ENCODE measurements at regions not wholly inside any gene's neighbourhood (a gene's known extent, or its start where the extent isn't known, plus 50 kb on each side); places are given as distances from the start of the nearest gene placed in this dataset.

- DNase-seq = no peak
- no peaks in the 10 kb centered on the region for H3K36me3 ChIP-seq (ENCODE audit: control insufficient read depth, insufficient read depth, low read length)
- Mint-ChIP-seq H3K4me1 (no peaks in the 10 kb centered on the region), H3K9me3 (no peaks in the 10 kb centered on the region), H3K4me3 (no peak overlapping the region), H3K27me3 (peaks cover 4% of the 10 kb centered on the region), H3K27ac (no peak overlapping the region), H3K36me3 (no peaks in the 10 kb centered on the region)
- no peak overlapping the region for H3K4me3 ChIP-seq (ENCODE audit: low read depth, low read length)
- no peaks in the 10 kb centered on the region for H3K27me3 ChIP-seq (ENCODE audit: control insufficient read depth, insufficient read depth, low read length)
- H3K9me3 ChIP-seq (ENCODE audit: control insufficient read depth in 2 of 2, low read length in 2 of 2) = no peaks in the 10 kb centered on the region
- no peak overlapping the region for H3K27ac ChIP-seq (ENCODE audit: insufficient read depth, low read length, poor library complexity, severe bottlenecking)
- ATAC-seq (ENCODE audit: low read depth in 2 of 2) = no peak
- H3K4me1 ChIP-seq (ENCODE audit: control insufficient read depth, insufficient read depth, low read length, poor library complexity, severe bottlenecking) = peaks cover 6% of the 10 kb centered on the region
Measured at GRCh38 chr18:22844628-22845027, 88.5 kb upstream of the RBBP8 start.

DNA sequence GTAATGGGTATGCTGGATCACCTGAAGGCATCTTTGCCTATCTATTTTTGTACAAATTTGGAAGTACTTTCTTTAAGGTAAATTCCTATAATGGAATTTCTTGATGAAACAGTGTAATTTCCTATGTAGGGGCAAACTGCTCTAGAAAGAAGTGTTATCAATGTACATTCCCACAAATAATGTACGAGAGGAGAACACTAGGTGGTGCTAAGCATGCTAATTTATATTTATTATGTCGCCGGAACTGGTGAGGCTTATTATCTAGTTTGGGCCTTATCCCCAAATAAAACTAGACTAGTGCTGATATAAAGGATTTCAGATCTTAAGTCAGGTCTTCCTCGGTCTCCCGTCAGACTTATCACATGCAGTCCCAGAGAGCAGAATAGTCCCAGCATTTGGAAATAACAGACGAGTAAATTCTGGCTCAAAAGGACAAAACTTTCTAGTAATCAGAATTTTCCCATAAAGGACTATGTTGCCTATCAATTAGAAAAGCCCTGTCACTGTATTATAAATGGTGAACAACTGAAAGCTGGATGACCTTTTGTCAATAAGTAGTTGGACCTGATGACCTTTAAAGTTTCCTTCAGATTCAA is 86.9 kb upstream of the RBBP8 start:
- Histone ChIP-seq H3K36me3 (ENCODE audit: control insufficient read depth, insufficient read depth, low read length) (no peaks in the 10 kb centered on the region), H3K4me3 (ENCODE audit: low read depth, low read length) (no peak overlapping the region), H3K9me3 (ENCODE audit: control insufficient read depth in 2 of 2, low read length in 2 of 2) (no peaks in the 10 kb centered on the region), H3K27ac (ENCODE audit: insufficient read depth, low read length, poor library complexity, severe bottlenecking) (no peak overlapping the region), H3K27me3 (ENCODE audit: control insufficient read depth, insufficient read depth, low read length) (no peaks in the 10 kb centered on the region), H3K4me1 (ENCODE audit: control insufficient read depth, insufficient read depth, low read length, poor library complexity, severe bottlenecking) (no peaks in the 10 kb centered on the region)
- H3K4me1 Mint-ChIP-seq = no peaks in the 10 kb centered on the region
- no peak overlapping the region for H3K27ac Mint-ChIP-seq
- no peaks in the 10 kb centered on the region for H3K9me3 Mint-ChIP-seq
- DNase-seq = peak in 1 of 3 donors; percentile 19
- H3K27me3 Mint-ChIP-seq = peaks cover 8% of the 10 kb centered on the region
- no peaks in the 10 kb centered on the region for H3K36me3 Mint-ChIP-seq
- no peak for ATAC-seq (ENCODE audit: low read depth in 2 of 2)
- H3K4me3 Mint-ChIP-seq = no peak overlapping the region

DNA sequence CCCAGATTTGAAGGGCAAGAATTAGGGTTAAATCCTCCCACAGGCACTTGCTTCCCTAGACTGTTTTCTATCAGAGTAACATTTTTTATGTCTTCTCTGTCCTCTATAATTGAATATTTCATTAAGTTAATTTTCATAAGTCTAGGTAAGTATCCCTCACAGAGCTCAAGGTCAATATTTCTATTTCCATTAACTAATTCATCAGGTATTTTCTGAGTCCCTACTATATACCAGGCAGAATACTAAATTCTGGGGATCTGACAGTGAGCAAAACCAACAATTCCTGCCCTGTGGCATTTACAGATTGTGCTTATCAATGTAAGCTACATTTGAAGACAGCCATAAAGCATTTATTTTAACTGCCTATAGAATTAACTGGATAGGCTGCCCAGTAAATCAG is 86.4 kb upstream of the RBBP8 start:
- H3K9me3 Mint-ChIP-seq = no peaks in the 10 kb centered on the region
- ATAC-seq (ENCODE audit: low read depth in 2 of 2) (no peak), DNase-seq (no peak)
- H3K4me3 ChIP-seq (ENCODE audit: low read depth, low read length) = no peak overlapping the region
- H3K27ac ChIP-seq (ENCODE audit: insufficient read depth, low read length, poor library complexity, severe bottlenecking) = no peak overlapping the region
- no peaks in the 10 kb centered on the region for H3K27me3 ChIP-seq (ENCODE audit: control insufficient read depth, insufficient read depth, low read length)
- no peak overlapping the region for H3K27ac Mint-ChIP-seq
- H3K36me3 ChIP-seq (ENCODE audit: control insufficient read depth, insufficient read depth, low read length) = no peaks in the 10 kb centered on the region
- H3K27me3 Mint-ChIP-seq = peaks cover 8% of the 10 kb centered on the region
- no peaks in the 10 kb centered on the region for H3K9me3 ChIP-seq (ENCODE audit: control insufficient read depth in 2 of 2, low read length in 2 of 2)
- no peaks in the 10 kb centered on the region for H3K4me1 Mint-ChIP-seq
- H3K4me1 ChIP-seq (ENCODE audit: control insufficient read depth, insufficient read depth, low read length, poor library complexity, severe bottlenecking) = no peaks in the 10 kb centered on the region
- no peak overlapping the region for H3K4me3 Mint-ChIP-seq
- H3K36me3 Mint-ChIP-seq = no peaks in the 10 kb centered on the region

GRCh38 chr18:22847392-22847791 is 85.7 kb upstream of the RBBP8 start:
- H3K27ac Mint-ChIP-seq = no peak overlapping the region
- DNase-seq (no peak), ATAC-seq (ENCODE audit: low read depth in 2 of 2) (no peak)
- Histone ChIP-seq H3K4me3 (ENCODE audit: low read depth, low read length) (no peak overlapping the region), H3K36me3 (ENCODE audit: control insufficient read depth, insufficient read depth, low read length) (no peaks in the 10 kb centered on the region), H3K4me1 (ENCODE audit: control insufficient read depth, insufficient read depth, low read length, poor library complexity, severe bottlenecking) (no peaks in the 10 kb centered on the region), H3K27me3 (ENCODE audit: control insufficient read depth, insufficient read depth, low read length) (no peaks in the 10 kb centered on the region), H3K9me3 (ENCODE audit: control insufficient read depth in 2 of 2, low read length in 2 of 2) (no peaks in the 10 kb centered on the region), H3K27ac (ENCODE audit: insufficient read depth, low read length, poor library complexity, severe bottlenecking) (no peak overlapping the region)
- H3K4me3 Mint-ChIP-seq = no peak overlapping the region
- no peaks in the 10 kb centered on the region for H3K4me1 Mint-ChIP-seq
- no peaks in the 10 kb centered on the region for H3K36me3 Mint-ChIP-seq
- H3K9me3 Mint-ChIP-seq = no peaks in the 10 kb centered on the region
- H3K27me3 Mint-ChIP-seq = peaks cover 14% of the 10 kb centered on the region

DNA sequence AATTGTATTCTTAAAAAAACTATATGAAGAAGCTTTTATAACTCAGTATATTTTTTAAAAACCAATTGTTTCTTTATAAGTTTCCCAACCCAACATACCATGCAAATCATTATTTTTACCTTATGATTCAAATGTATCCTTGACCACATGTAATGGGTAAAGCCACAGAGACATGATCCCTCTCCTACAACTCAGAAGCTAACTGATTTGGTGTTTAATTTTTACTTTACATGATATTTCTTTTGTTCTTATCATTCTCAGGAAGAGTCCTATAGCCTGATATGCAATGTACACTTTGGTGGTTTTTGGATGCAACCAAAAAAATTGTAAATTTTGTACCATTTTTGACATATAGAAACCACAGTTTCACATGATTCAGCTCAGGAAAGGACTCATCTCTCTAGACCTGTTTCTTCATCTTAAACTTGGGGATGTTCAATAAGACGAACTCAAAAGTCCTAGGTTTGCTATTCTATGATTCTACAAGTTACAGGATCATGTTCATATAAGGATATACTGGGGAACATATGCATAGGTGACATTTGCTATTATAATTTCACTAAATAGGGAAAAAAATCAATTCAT is 85.2 kb upstream of the RBBP8 start:
- no peaks in the 10 kb centered on the region for H3K9me3 Mint-ChIP-seq
- no peaks in the 10 kb centered on the region for H3K9me3 ChIP-seq (ENCODE audit: control insufficient read depth in 2 of 2, low read length in 2 of 2)
- no peaks in the 10 kb centered on the region for H3K4me1 ChIP-seq (ENCODE audit: control insufficient read depth, insufficient read depth, low read length, poor library complexity, severe bottlenecking)
- no peak overlapping the region for H3K4me3 Mint-ChIP-seq
- ATAC-seq (ENCODE audit: low read depth in 2 of 2) = no peak
- H3K4me3 ChIP-seq (ENCODE audit: low read depth, low read length) = no peak overlapping the region
- H3K27ac Mint-ChIP-seq = no peak overlapping the region
- no peak for DNase-seq
- no peaks in the 10 kb centered on the region for H3K36me3 Mint-ChIP-seq
- H3K4me1 Mint-ChIP-seq = no peaks in the 10 kb centered on the region
- peaks cover 19% of the 10 kb centered on the region for H3K27me3 Mint-ChIP-seq
- H3K36me3 ChIP-seq (ENCODE audit: control insufficient read depth, insufficient read depth, low read length) = no peaks in the 10 kb centered on the region
- H3K27ac ChIP-seq (ENCODE audit: insufficient read depth, low read length, poor library complexity, severe bottlenecking) = no peak overlapping the region
- no peaks in the 10 kb centered on the region for H3K27me3 ChIP-seq (ENCODE audit: control insufficient read depth, insufficient read depth, low read length)

DNA sequence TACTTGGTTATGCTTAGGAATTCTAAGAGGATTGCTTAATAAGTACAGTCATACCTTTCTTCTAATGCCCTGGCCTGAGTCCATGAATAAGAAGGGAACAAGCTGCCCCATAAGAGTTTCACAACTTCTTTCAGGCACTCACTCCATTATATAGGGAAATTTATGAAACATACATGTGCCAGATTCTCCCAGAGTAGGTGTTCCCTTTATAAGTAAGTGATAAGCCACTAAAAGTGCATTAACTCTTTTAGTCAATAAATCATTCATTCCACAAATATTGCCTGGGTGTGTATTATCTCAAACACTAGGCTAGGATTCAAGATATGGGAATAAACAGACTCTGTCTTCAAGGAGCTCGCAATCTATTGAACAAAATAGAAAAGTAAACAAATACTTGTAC is 84.5 kb upstream of the RBBP8 start:
- no peak for ATAC-seq (ENCODE audit: low read depth in 2 of 2)
- no peaks in the 10 kb centered on the region for H3K4me1 Mint-ChIP-seq
- Histone ChIP-seq H3K27me3 (ENCODE audit: control insufficient read depth, insufficient read depth, low read length) (peaks cover 3% of the 10 kb centered on the region), H3K4me3 (ENCODE audit: low read depth, low read length) (no peak overlapping the region), H3K27ac (ENCODE audit: insufficient read depth, low read length, poor library complexity, severe bottlenecking) (no peak overlapping the region), H3K4me1 (ENCODE audit: control insufficient read depth, insufficient read depth, low read length, poor library complexity, severe bottlenecking) (no peaks in the 10 kb centered on the region), H3K9me3 (ENCODE audit: control insufficient read depth in 2 of 2, low read length in 2 of 2) (no peaks in the 10 kb centered on the region), H3K36me3 (ENCODE audit: control insufficient read depth, insufficient read depth, low read length) (no peaks in the 10 kb centered on the region)
- H3K27me3 Mint-ChIP-seq = peaks cover 22% of the 10 kb centered on the region
- no peak overlapping the region for H3K4me3 Mint-ChIP-seq
- H3K9me3 Mint-ChIP-seq = no peaks in the 10 kb centered on the region
- DNase-seq = no peak
- no peak overlapping the region for H3K27ac Mint-ChIP-seq
- H3K36me3 Mint-ChIP-seq = no peaks in the 10 kb centered on the region

- peaks cover 24% of the 10 kb centered on the region for H3K27me3 ChIP-seq (ENCODE audit: control insufficient read depth, insufficient read depth, low read length)
- ATAC-seq (ENCODE audit: low read depth in 2 of 2) = no peak
- peaks cover 0 to 2% (median 0%) of the 10 kb centered on the region in 7 donors for H3K9me3 Mint-ChIP-seq
- no peak for DNase-seq
- no peak overlapping the region for H3K27ac ChIP-seq (ENCODE audit: insufficient read depth, low read length, poor library complexity, severe bottlenecking)
- H3K4me3 ChIP-seq (ENCODE audit: low read depth, low read length) = no peak overlapping the region
- no peaks in the 10 kb centered on the region for H3K4me1 Mint-ChIP-seq
- peaks cover 54% of the 10 kb centered on the region for H3K27me3 Mint-ChIP-seq
- H3K36me3 ChIP-seq (ENCODE audit: control insufficient read depth, insufficient read depth, low read length) = no peaks in the 10 kb centered on the region
- H3K4me3 Mint-ChIP-seq = no peak overlapping the region
- no peaks in the 10 kb centered on the region for H3K36me3 Mint-ChIP-seq
- no peaks in the 10 kb centered on the region for H3K4me1 ChIP-seq (ENCODE audit: control insufficient read depth, insufficient read depth, low read length, poor library complexity, severe bottlenecking)
- H3K27ac Mint-ChIP-seq = no peak overlapping the region
- no peaks in the 10 kb centered on the region for H3K9me3 ChIP-seq (ENCODE audit: control insufficient read depth in 2 of 2, low read length in 2 of 2)
Measured at GRCh38 chr18:22856870-22857269, 76.3 kb upstream of the RBBP8 start.

GRCh38 chr18:22858121-22858520 is 75.0 kb upstream of the RBBP8 start:
- DNase-seq (no peak), ATAC-seq (ENCODE audit: low read depth in 2 of 2) (no peak)
- Mint-ChIP-seq H3K27me3 (peaks cover 47% of the 10 kb centered on the region), H3K9me3 (peaks cover 0 to 2% (median 0%) of the 10 kb centered on the region in 7 donors), H3K4me3 (no peak overlapping the region), H3K4me1 (no peaks in the 10 kb centered on the region), H3K27ac (no peak overlapping the region), H3K36me3 (no peaks in the 10 kb centered on the region)
- Histone ChIP-seq H3K4me1 (ENCODE audit: control insufficient read depth, insufficient read depth, low read length, poor library complexity, severe bottlenecking) (no peaks in the 10 kb centered on the region), H3K27ac (ENCODE audit: insufficient read depth, low read length, poor library complexity, severe bottlenecking) (no peak overlapping the region), H3K4me3 (ENCODE audit: low read depth, low read length) (no peak overlapping the region), H3K36me3 (ENCODE audit: control insufficient read depth, insufficient read depth, low read length) (no peaks in the 10 kb centered on the region), H3K27me3 (ENCODE audit: control insufficient read depth, insufficient read depth, low read length) (peaks cover 28% of the 10 kb centered on the region), H3K9me3 (ENCODE audit: control insufficient read depth in 2 of 2, low read length in 2 of 2) (no peaks in the 10 kb centered on the region)
